CD4-positive, CD25-positive, alpha-beta regulatory T cell (primary cell): ENCODE measurements at regions not wholly inside any gene's neighbourhood (a gene's known extent, or its start where the extent isn't known, plus 50 kb on each side); places are given as distances from the start of the nearest gene placed in this dataset.
A peak's percentile ranks its signal among the peaks of the same experiment; 100 is the strongest.
"Not testable (repeated sequence)": the region's sequence is repeated elsewhere in the genome, so short reads cannot be mapped to it uniquely, and the experiment has no call there.

Source experiments
- ATAC-seq, 2 donors: fragments of 150-1000 bp; cut with Tn5 transposase; one replicate each; pipeline ENCODE4 v1.10.0; 2021; ENCODE audit warnings: low read depth in 2 of 2, moderate number of reproducible peaks in 2 of 2, moderate library complexity in 1 of 2
- DNase-seq, 3 donors: peaks; one replicate each; pipeline versions ENCODE4 v3.0.0 to v3.0.0-alpha.2; 2012 to 2022; ENCODE audit warnings: mixed read lengths in 1 of 3
- H3K27ac ChIP-seq: one replicate; pipeline ENCODE4 v1.7.0; 2013; ENCODE audit warnings: mild to moderate bottlenecking, low read length; ENCODE audit not compliant: insufficient read depth, poor library complexity, severe bottlenecking
- H3K27me3 ChIP-seq: one replicate; pipeline ENCODE4 v1.7.0; 2013; ENCODE audit warnings: low read length; ENCODE audit not compliant: control insufficient read depth, insufficient read depth
- H3K36me3 ChIP-seq: one replicate; pipeline ENCODE4 v1.7.0; 2013; ENCODE audit warnings: mild to moderate bottlenecking, low read length, moderate library complexity; ENCODE audit not compliant: control insufficient read depth, insufficient read depth
- H3K4me1 ChIP-seq: 2 replicates; pipeline ENCODE4 v1.7.0; 2013; ENCODE audit warnings: mild to moderate bottlenecking, low read length; ENCODE audit not compliant: insufficient read depth, control insufficient read depth, poor library complexity, severe bottlenecking
- H3K4me3 ChIP-seq: one replicate; pipeline ENCODE4 v1.7.0; 2013; ENCODE audit warnings: low read depth, mild to moderate bottlenecking, low read length, moderate library complexity
- H3K9me3 ChIP-seq, 2 experiments: 1 replicate in 1 of 2; 2 replicates in 1 of 2; pipeline ENCODE4 v1.7.0; 2013; ENCODE audit warnings: low read length in 2 of 2, mild to moderate bottlenecking in 1 of 2, moderate library complexity in 1 of 2; ENCODE audit not compliant: control insufficient read depth in 2 of 2
- H3K27ac Mint-ChIP-seq, 3 donors: one replicate each; pipeline ENCODE4 v1.8.0; 2020 to 2022; ENCODE audit warnings: mild to moderate bottlenecking in 3 of 3, mixed read lengths in 3 of 3, moderate library complexity in 2 of 3
- H3K27me3 Mint-ChIP-seq: one replicate; pipeline ENCODE4 v1.8.0; 2022; ENCODE audit warnings: mild to moderate bottlenecking, mixed read lengths
- H3K36me3 Mint-ChIP-seq: one replicate; pipeline ENCODE4 v1.8.0; 2020; ENCODE audit warnings: mixed read lengths
- H3K4me1 Mint-ChIP-seq, 4 donors: one replicate each; pipeline ENCODE4 v1.8.0; 2020 to 2022; ENCODE audit warnings: mixed read lengths in 4 of 4, mild to moderate bottlenecking in 1 of 4
- H3K4me3 Mint-ChIP-seq, 4 donors: one replicate each; pipeline ENCODE4 v1.8.0; 2020 to 2022; ENCODE audit warnings: mild to moderate bottlenecking in 4 of 4, mixed read lengths in 4 of 4, moderate library complexity in 3 of 4
- H3K9me3 Mint-ChIP-seq, 7 donors: one replicate each; pipeline ENCODE4 v1.8.0; 2020 to 2022; ENCODE audit warnings: mixed read lengths in 7 of 7, mild to moderate bottlenecking in 3 of 7, moderate library complexity in 2 of 7

- peak overlapping the region in 1 of 4 donors; percentile 32 for H3K4me3 Mint-ChIP-seq
- no peaks in the 10 kb centered on the region for H3K27me3 ChIP-seq
- peaks cover 2 to 7% of the 10 kb centered on the region in 2 experiments for H3K9me3 ChIP-seq
- H3K27me3 Mint-ChIP-seq: no peaks in the 10 kb centered on the region
- ATAC-seq (no peak), DNase-seq (no peak)
- H3K36me3 ChIP-seq: no peaks in the 10 kb centered on the region
- no peaks in the 10 kb centered on the region for H3K36me3 Mint-ChIP-seq
- no peaks in the 10 kb centered on the region for H3K4me1 ChIP-seq
- no peak overlapping the region for H3K27ac ChIP-seq
- H3K9me3 Mint-ChIP-seq: peaks cover 0 to 16% (median 9%) of the 10 kb centered on the region in 7 donors
- H3K4me1 Mint-ChIP-seq: no peaks in the 10 kb centered on the region
- H3K27ac Mint-ChIP-seq: no peak overlapping the region
- H3K4me3 ChIP-seq: no peak overlapping the region
Measured at GRCh38 chr10:56104923-56105322, 256.1 kb downstream of the ZWINT start.

- Histone ChIP-seq H3K36me3 (no peaks in the 10 kb centered on the region), H3K4me3 (no peak overlapping the region), H3K9me3 (peaks cover 2 to 4% of the 10 kb centered on the region in 2 experiments), H3K4me1 (no peaks in the 10 kb centered on the region), H3K27ac (no peak overlapping the region), H3K27me3 (no peaks in the 10 kb centered on the region)
- no peaks in the 10 kb centered on the region for H3K4me1 Mint-ChIP-seq
- no peaks in the 10 kb centered on the region for H3K36me3 Mint-ChIP-seq
- H3K27me3 Mint-ChIP-seq: no peaks in the 10 kb centered on the region
- no peak for DNase-seq
- no peak for ATAC-seq
- H3K27ac Mint-ChIP-seq: no peak overlapping the region
- H3K9me3 Mint-ChIP-seq: peaks cover 0 to 16% (median 9%) of the 10 kb centered on the region in 7 donors
- H3K4me3 Mint-ChIP-seq: peak overlapping the region in 1 of 4 donors; percentile 32
Measured at GRCh38 chr10:56104487-56104886, 256.6 kb downstream of the ZWINT start.

GRCh38 chr10:56096226-56096517 is 264.9 kb downstream of the ZWINT start:
- Histone ChIP-seq H3K36me3 (no peaks in the 10 kb centered on the region), H3K27ac (no peak overlapping the region), H3K9me3 (peaks cover 2 to 3% of the 10 kb centered on the region in 2 experiments), H3K4me3 (no peak overlapping the region), H3K4me1 (no peaks in the 10 kb centered on the region), H3K27me3 (no peaks in the 10 kb centered on the region)
- Mint-ChIP-seq H3K27me3 (no peaks in the 10 kb centered on the region), H3K9me3 (peaks cover 2 to 18% (median 11%) of the 10 kb centered on the region in 7 donors), H3K27ac (no peak overlapping the region), H3K4me3 (no peak overlapping the region), H3K4me1 (no peaks in the 10 kb centered on the region), H3K36me3 (no peaks in the 10 kb centered on the region)
- no peak for ATAC-seq
- no peak for DNase-seq

- Mint-ChIP-seq H3K4me1 (no peaks in the 10 kb centered on the region), H3K27me3 (no peaks in the 10 kb centered on the region), H3K9me3 (peaks cover 2 to 18% (median 11%) of the 10 kb centered on the region in 7 donors), H3K4me3 (no peak overlapping the region), H3K36me3 (no peaks in the 10 kb centered on the region), H3K27ac (no peak overlapping the region)
- no peaks in the 10 kb centered on the region for H3K4me1 ChIP-seq
- H3K27ac ChIP-seq: no peak overlapping the region
- no peak overlapping the region for H3K4me3 ChIP-seq
- ATAC-seq: no peak
- no peaks in the 10 kb centered on the region for H3K27me3 ChIP-seq
- no peak for DNase-seq
- H3K36me3 ChIP-seq: no peaks in the 10 kb centered on the region
- peaks cover 0 to 5% of the 10 kb centered on the region in 2 experiments for H3K9me3 ChIP-seq
Measured at GRCh38 chr10:56095506-56096225, 265.4 kb downstream of the ZWINT start.

- not testable (repeated sequence) for H3K36me3 Mint-ChIP-seq, H3K27ac Mint-ChIP-seq, H3K27ac ChIP-seq, H3K27me3 Mint-ChIP-seq, H3K9me3 ChIP-seq, DNase-seq, H3K4me1 Mint-ChIP-seq, H3K27me3 ChIP-seq, H3K36me3 ChIP-seq, H3K4me1 ChIP-seq, ATAC-seq, H3K4me3 ChIP-seq, H3K4me3 Mint-ChIP-seq
- H3K9me3 Mint-ChIP-seq: peaks cover 4 to 36% (median 13%) of the 10 kb centered on the region in 7 donors
Measured at GRCh38 chr10:56093645-56094044, 267.4 kb downstream of the ZWINT start.

GRCh38 chr10:56091872-56092271 is 269.2 kb downstream of the ZWINT start:
- Mint-ChIP-seq H3K36me3 (no peaks in the 10 kb centered on the region), H3K9me3 (peaks cover 7 to 39% (median 13%) of the 10 kb centered on the region in 7 donors), H3K4me3 (no peak overlapping the region), H3K4me1 (no peaks in the 10 kb centered on the region), H3K27me3 (no peaks in the 10 kb centered on the region), H3K27ac (no peak overlapping the region)
- no peak overlapping the region for H3K27ac ChIP-seq
- H3K4me1 ChIP-seq: no peaks in the 10 kb centered on the region
- H3K9me3 ChIP-seq: peaks cover 5 to 7% of the 10 kb centered on the region in 2 experiments
- ATAC-seq: no peak
- no peak for DNase-seq
- no peaks in the 10 kb centered on the region for H3K36me3 ChIP-seq
- H3K27me3 ChIP-seq: no peaks in the 10 kb centered on the region
- no peak overlapping the region for H3K4me3 ChIP-seq

- Mint-ChIP-seq H3K36me3 (no peaks in the 10 kb centered on the region), H3K27ac (no peak overlapping the region), H3K4me1 (no peaks in the 10 kb centered on the region), H3K9me3 (peaks cover 5 to 33% (median 11%) of the 10 kb centered on the region in 7 donors), H3K4me3 (no peak overlapping the region), H3K27me3 (no peaks in the 10 kb centered on the region)
- ATAC-seq: no peak
- H3K9me3 ChIP-seq: peaks cover 7% of the 10 kb centered on the region in 2 experiments
- DNase-seq: no peak
- H3K36me3 ChIP-seq: no peaks in the 10 kb centered on the region
- H3K4me3 ChIP-seq: no peak overlapping the region
- H3K27me3 ChIP-seq: no peaks in the 10 kb centered on the region
- no peak overlapping the region for H3K27ac ChIP-seq
- H3K4me1 ChIP-seq: no peaks in the 10 kb centered on the region
Measured at GRCh38 chr10:56090914-56091540, 270.0 kb downstream of the ZWINT start.
